HCT116 (cell line): ENCODE measurements at regions not wholly inside any gene's neighbourhood (a gene's known extent, or its start where the extent isn't known, plus 50 kb on each side); places are given as distances from the start of the nearest gene placed in this dataset.

Source experiments
- ATAC-seq: fragments of 200-7000 bp; cut with Tn5 transposase; 2 replicates; pipeline ENCODE4 v1.9.1; 2020; ENCODE audit warnings: mild to moderate bottlenecking, moderate library complexity
- BruUV-seq: library from RNA; stranded (reverse); fragments of 400-500 nt; replicated peaks from 2 replicates; lab custom pipeline; 2021; lab: Mats Ljungman, UMichigan
- CTCF ChIA-PET: fragments of 300-600 bp; sonication (Branson Sonifier 250); formaldehyde crosslinking; loops from one replicate; lab custom pipeline; 2021; ENCODE audit warnings: antibody characterized with exemption; lab: Charles Lee
- POLR2A ChIA-PET: fragments of 300-600, 350-600 bp; sonication (Branson Sonifier 250); formaldehyde crosslinking; loops from one replicate; lab custom pipeline; 2021; ENCODE audit warnings: antibody characterized with exemption; lab: Charles Lee
- RAD21 ChIA-PET, 2 experiments: fragments of 300-600 bp; sonication (Branson Sonifier 250); formaldehyde crosslinking; loops; one replicate each; lab custom pipeline; 2023; ENCODE audit warnings: low total read pairs in 2 of 2; ENCODE audit not compliant: uncharacterized antibody in 2 of 2, unreplicated experiment in 2 of 2, low non-redundant PET in 1 of 2; lab: Charles Lee
- DNase-seq: peaks from one replicate; pipeline ENCODE4 v3.0.0-alpha.2; 2010; ENCODE audit warnings: low read depth, low spot score
- H2AFZ ChIP-seq: fragments of 200-600 bp; shearing (Covaris generic), sonication (generic); 2 replicates; pipeline ENCODE4 v1.6.1; 2017; ENCODE audit warnings: low read depth, mixed run types, mixed read lengths, antibody characterized with exemption, low read length; ENCODE audit not compliant: poor library complexity, severe bottlenecking
- H3K27ac ChIP-seq: 2 replicates; pipeline ENCODE4 v1.5.1; 2012; ENCODE audit warnings: low read depth, low read length
- H3K27me3 ChIP-seq: fragments of 200-600 bp; sonication (generic); 2 replicates; pipeline ENCODE4 v1.6.1; 2016; ENCODE audit warnings: mixed run types, low read length, mixed read lengths; ENCODE audit not compliant: insufficient read depth
- H3K36me3 ChIP-seq, 2 experiments: fragments of 200-500 bp in 1 of 2; fragments of 200-600 bp in 1 of 2; sonication (Bioruptor generic) in 1 of 2; sonication (generic) in 1 of 2; 2 replicates each; pipeline versions ENCODE4 v1.5.1 to v1.6.1; 2014 to 2016; ENCODE audit warnings: low read length in 2 of 2, inconsistent platforms in 1 of 2, mixed read lengths in 1 of 2, mixed run types in 1 of 2; ENCODE audit not compliant: insufficient read depth in 2 of 2, control insufficient read depth in 1 of 2
- H3K4me1 ChIP-seq, 2 experiments: fragments of 200-600 bp in 1 of 2; sonication (generic) in 1 of 2; 2 replicates each; pipeline versions ENCODE4 v1.5.1 to v1.6.1; 2012 to 2017; ENCODE audit warnings: low read length in 2 of 2, inconsistent platforms in 1 of 2, mild to moderate bottlenecking in 1 of 2, mixed read lengths in 1 of 2, mixed run types in 1 of 2, moderate library complexity in 1 of 2; ENCODE audit not compliant: insufficient read depth in 2 of 2, control insufficient read depth in 1 of 2
- H3K4me2 ChIP-seq: fragments of 200-600 bp; sonication (generic); 2 replicates; pipeline ENCODE4 v1.6.1; 2017; ENCODE audit warnings: mixed run types, low read length, mixed read lengths
- H3K4me3 ChIP-seq, 2 experiments: fragments of 200-600 bp in 1 of 2; sonication (generic) in 1 of 2; replicated peaks in 1 of 2; 2 replicates each; pipeline ENCODE4 v1.5.1; 2011 to 2016; ENCODE audit warnings: low read length in 2 of 2, control low read depth in 1 of 2, low read depth in 1 of 2, mild to moderate bottlenecking in 1 of 2, mixed read lengths in 1 of 2, mixed run types in 1 of 2
- H3K79me2 ChIP-seq: fragments of 200-600 bp; sonication (generic); 2 replicates; pipeline ENCODE4 v1.6.1; 2017; ENCODE audit warnings: mild to moderate bottlenecking, mixed run types, low read length, moderate library complexity, mixed read lengths; ENCODE audit not compliant: insufficient read depth
- H3K9ac ChIP-seq: fragments of 200-600 bp; sonication (generic); 2 replicates; pipeline ENCODE4 v1.6.1; 2016; ENCODE audit warnings: low read length, mixed read lengths
- H3K9me2 ChIP-seq: fragments of 200-600 bp; sonication (generic), shearing (Covaris generic); 2 replicates; pipeline ENCODE4 v1.6.1; 2017; ENCODE audit warnings: mixed run types, mild to moderate bottlenecking, moderate library complexity; ENCODE audit not compliant: insufficient read depth
- H3K9me3 ChIP-seq, 2 experiments: fragments of 200-500 bp in 1 of 2; fragments of 200-600 bp in 1 of 2; sonication (Bioruptor generic) in 1 of 2; sonication (generic) in 1 of 2; 2 replicates each; pipeline ENCODE4 v1.6.1; 2014 to 2017; ENCODE audit warnings: low read length in 2 of 2, mixed read lengths in 2 of 2, inconsistent platforms in 1 of 2, low read depth in 1 of 2, mild to moderate bottlenecking in 1 of 2, mixed run types in 1 of 2, moderate library complexity in 1 of 2; ENCODE audit not compliant: control insufficient read depth in 1 of 2, insufficient read depth in 1 of 2
- H4K20me1 ChIP-seq: fragments of 200-600 bp; sonication (generic), shearing (Covaris generic); 2 replicates; pipeline ENCODE4 v1.6.1; 2017; ENCODE audit warnings: mixed run types, mild to moderate bottlenecking, moderate library complexity; ENCODE audit not compliant: insufficient read depth
- EGR1 ChIP-seq: IDR thresholded peaks from 2 replicates; pipeline ENCODE4 v1.6.1; 2012; ENCODE audit warnings: low read depth
- ELF1 ChIP-seq: IDR thresholded peaks from 2 replicates; pipeline ENCODE4 v1.6.1; 2012; ENCODE audit warnings: low read depth, borderline replicate concordance
- EZH2 ChIP-seq: fragments of 200-600 bp; sonication (generic); IDR thresholded peaks from 2 replicates; pipeline ENCODE4 v1.6.1; 2017; ENCODE audit warnings: antibody characterized with exemption, mixed run types
- EZH2phosphoT487 ChIP-seq: fragments of 200-600 bp; IDR thresholded peaks from 2 replicates; pipeline ENCODE4 v1.6.1; 2018; ENCODE audit warnings: antibody characterized with exemption, borderline replicate concordance
- FOSL1 ChIP-seq: IDR thresholded peaks from 2 replicates; pipeline ENCODE4 v1.6.1; 2012; ENCODE audit warnings: low read depth
- POLR2A ChIP-seq: IDR thresholded peaks from 2 replicates; pipeline ENCODE4 v1.7.0; 2011; ENCODE audit warnings: borderline replicate concordance; ENCODE audit not compliant: insufficient read depth, insufficient read length; ENCODE audit errors: extremely low read depth
- POLR2AphosphoS5 ChIP-seq: IDR thresholded peaks from 2 replicates; pipeline ENCODE4 v1.6.1; 2011; ENCODE audit warnings: mild to moderate bottlenecking, low read depth, low read length, moderate library complexity
- RAD21 ChIP-seq: IDR thresholded peaks from 2 replicates; pipeline ENCODE4 v1.6.1; 2012; ENCODE audit warnings: low read depth, mild to moderate bottlenecking
- SIN3A ChIP-seq: IDR thresholded peaks from 2 replicates; pipeline ENCODE4 v1.6.1; 2012; ENCODE audit warnings: low read depth
- SP1 ChIP-seq: IDR thresholded peaks from 2 replicates; pipeline ENCODE4 v1.6.1; 2012; ENCODE audit warnings: low read depth
- YY1 ChIP-seq: IDR thresholded peaks from 2 replicates; pipeline ENCODE4 v1.6.1; 2011; ENCODE audit warnings: low read length, low read depth, moderate library complexity, mild to moderate bottlenecking; ENCODE audit not compliant: insufficient replicate concordance; ENCODE audit errors: extremely low read depth
- intact Hi-C: fragments of 100-400 bp; cut with micrococcal nuclease; formaldehyde crosslinking; loops from 2 replicates; pipeline ENCODE4 v1.10.0; 2022
- TF ChIP-seq, protein P1 (sequence below): IDR thresholded peaks from 2 replicates; pipeline ENCODE4 v1.6.1; 2012; ENCODE audit warnings: low read depth
- TF ChIP-seq, protein P2 (sequence below): IDR thresholded peaks from 2 replicates; pipeline ENCODE4 v1.6.1; 2011; ENCODE audit warnings: mild to moderate bottlenecking, low read length, moderate library complexity; ENCODE audit not compliant: insufficient replicate concordance; ENCODE audit errors: extremely low read depth
- TF ChIP-seq, protein P3 (sequence below): IDR thresholded peaks from 2 replicates; pipeline ENCODE4 v1.6.1; 2012
- TF ChIP-seq, protein P4 (sequence below), 3 experiments: fragments of 200-600 bp in 1 of 3; sonication (generic) in 1 of 3; IDR thresholded peaks in 2 of 3; conservative IDR thresholded peaks in 1 of 3; 2 replicates each; pipeline ENCODE4 v1.5.1; 2012 to 2017; ENCODE audit warnings: low read depth in 2 of 3, low read length in 2 of 3, antibody characterized with exemption in 1 of 3, borderline replicate concordance in 1 of 3, control low read depth in 1 of 3, mild to moderate bottlenecking in 1 of 3, mixed read lengths in 1 of 3, mixed run types in 1 of 3, moderate library complexity in 1 of 3; ENCODE audit not compliant: insufficient read depth in 1 of 3

DNA sequence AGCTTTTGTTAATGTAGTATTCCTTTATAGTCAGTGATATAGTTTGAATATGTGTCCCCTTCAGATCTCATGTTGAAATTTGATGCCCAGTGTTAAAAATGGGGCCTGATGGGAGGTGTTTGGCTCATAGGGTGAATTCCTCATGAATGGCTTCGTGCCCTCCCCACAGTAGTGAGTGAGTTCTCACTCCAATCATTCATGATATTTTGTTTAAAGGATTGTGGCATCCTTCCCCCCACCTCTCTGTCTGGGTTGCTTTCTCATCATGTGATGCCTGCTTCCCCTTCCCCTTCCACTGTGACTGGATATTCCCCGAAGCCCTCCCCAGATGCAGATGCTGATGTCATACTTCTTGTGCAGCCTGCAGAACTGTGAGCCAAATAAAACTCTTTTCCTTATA lies 649.8 kb upstream of the NR2F2 start:
- BruUV-seq: no TSS peak
- intact Hi-C loops: no loop called here
- no peak overlapping the region for H3K27ac ChIP-seq
- TF ChIP-seq POLR2AphosphoS5 (no peak), EZH2phosphoT487 (no peak), POLR2A (no peak), ELF1 (no peak), SIN3A (no peak), FOSL1 (no peak), EGR1 (no peak), EZH2 (no peak), YY1 (no peak), RAD21 (no peak), SP1 (no peak)
- TF ChIP-seq, protein P1, sequence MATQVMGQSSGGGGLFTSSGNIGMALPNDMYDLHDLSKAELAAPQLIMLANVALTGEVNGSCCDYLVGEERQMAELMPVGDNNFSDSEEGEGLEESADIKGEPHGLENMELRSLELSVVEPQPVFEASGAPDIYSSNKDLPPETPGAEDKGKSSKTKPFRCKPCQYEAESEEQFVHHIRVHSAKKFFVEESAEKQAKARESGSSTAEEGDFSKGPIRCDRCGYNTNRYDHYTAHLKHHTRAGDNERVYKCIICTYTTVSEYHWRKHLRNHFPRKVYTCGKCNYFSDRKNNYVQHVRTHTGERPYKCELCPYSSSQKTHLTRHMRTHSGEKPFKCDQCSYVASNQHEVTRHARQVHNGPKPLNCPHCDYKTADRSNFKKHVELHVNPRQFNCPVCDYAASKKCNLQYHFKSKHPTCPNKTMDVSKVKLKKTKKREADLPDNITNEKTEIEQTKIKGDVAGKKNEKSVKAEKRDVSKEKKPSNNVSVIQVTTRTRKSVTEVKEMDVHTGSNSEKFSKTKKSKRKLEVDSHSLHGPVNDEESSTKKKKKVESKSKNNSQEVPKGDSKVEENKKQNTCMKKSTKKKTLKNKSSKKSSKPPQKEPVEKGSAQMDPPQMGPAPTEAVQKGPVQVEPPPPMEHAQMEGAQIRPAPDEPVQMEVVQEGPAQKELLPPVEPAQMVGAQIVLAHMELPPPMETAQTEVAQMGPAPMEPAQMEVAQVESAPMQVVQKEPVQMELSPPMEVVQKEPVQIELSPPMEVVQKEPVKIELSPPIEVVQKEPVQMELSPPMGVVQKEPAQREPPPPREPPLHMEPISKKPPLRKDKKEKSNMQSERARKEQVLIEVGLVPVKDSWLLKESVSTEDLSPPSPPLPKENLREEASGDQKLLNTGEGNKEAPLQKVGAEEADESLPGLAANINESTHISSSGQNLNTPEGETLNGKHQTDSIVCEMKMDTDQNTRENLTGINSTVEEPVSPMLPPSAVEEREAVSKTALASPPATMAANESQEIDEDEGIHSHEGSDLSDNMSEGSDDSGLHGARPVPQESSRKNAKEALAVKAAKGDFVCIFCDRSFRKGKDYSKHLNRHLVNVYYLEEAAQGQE: no peak
- TF ChIP-seq, protein P2, sequence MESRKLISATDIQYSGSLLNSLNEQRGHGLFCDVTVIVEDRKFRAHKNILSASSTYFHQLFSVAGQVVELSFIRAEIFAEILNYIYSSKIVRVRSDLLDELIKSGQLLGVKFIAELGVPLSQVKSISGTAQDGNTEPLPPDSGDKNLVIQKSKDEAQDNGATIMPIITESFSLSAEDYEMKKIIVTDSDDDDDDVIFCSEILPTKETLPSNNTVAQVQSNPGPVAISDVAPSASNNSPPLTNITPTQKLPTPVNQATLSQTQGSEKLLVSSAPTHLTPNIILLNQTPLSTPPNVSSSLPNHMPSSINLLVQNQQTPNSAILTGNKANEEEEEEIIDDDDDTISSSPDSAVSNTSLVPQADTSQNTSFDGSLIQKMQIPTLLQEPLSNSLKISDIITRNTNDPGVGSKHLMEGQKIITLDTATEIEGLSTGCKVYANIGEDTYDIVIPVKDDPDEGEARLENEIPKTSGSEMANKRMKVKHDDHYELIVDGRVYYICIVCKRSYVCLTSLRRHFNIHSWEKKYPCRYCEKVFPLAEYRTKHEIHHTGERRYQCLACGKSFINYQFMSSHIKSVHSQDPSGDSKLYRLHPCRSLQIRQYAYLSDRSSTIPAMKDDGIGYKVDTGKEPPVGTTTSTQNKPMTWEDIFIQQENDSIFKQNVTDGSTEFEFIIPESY: no peak
- TF ChIP-seq, protein P3, sequence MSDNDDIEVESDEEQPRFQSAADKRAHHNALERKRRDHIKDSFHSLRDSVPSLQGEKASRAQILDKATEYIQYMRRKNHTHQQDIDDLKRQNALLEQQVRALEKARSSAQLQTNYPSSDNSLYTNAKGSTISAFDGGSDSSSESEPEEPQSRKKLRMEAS: no peak
- TF ChIP-seq, protein P4, sequence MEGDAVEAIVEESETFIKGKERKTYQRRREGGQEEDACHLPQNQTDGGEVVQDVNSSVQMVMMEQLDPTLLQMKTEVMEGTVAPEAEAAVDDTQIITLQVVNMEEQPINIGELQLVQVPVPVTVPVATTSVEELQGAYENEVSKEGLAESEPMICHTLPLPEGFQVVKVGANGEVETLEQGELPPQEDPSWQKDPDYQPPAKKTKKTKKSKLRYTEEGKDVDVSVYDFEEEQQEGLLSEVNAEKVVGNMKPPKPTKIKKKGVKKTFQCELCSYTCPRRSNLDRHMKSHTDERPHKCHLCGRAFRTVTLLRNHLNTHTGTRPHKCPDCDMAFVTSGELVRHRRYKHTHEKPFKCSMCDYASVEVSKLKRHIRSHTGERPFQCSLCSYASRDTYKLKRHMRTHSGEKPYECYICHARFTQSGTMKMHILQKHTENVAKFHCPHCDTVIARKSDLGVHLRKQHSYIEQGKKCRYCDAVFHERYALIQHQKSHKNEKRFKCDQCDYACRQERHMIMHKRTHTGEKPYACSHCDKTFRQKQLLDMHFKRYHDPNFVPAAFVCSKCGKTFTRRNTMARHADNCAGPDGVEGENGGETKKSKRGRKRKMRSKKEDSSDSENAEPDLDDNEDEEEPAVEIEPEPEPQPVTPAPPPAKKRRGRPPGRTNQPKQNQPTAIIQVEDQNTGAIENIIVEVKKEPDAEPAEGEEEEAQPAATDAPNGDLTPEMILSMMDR (IDR thresholded peaks at IDR 0.05 in 2 of 3, conservative IDR thresholded peaks at IDR 0.05 in 1 of 3; ENCODE audit: borderline replicate concordance in 1 of 3, insufficient read depth in 1 of 3, low read depth in 2 of 3, low read length in 2 of 3): no peak
- TF ChIP-seq, all 23 proteins: peak for 0
- POLR2A ChIA-PET: no interaction called here
- ATAC-seq (no peak), DNase-seq (no peak)
- H3K79me2 ChIP-seq: no peaks in the 10 kb centered on the region
- H3K27me3 ChIP-seq: no peaks in the 10 kb centered on the region
- CTCF ChIA-PET: no interaction called here
- no peaks in the 10 kb centered on the region for H3K36me3 ChIP-seq
- no peaks in the 10 kb centered on the region for H4K20me1 ChIP-seq
- peaks cover 0 to 14% of the 10 kb centered on the region in 2 experiments; a peak in 2 of 4 replicates for H3K4me1 ChIP-seq
- no peak overlapping the region for H3K4me2 ChIP-seq
- RAD21 ChIA-PET: no interaction called here
- H3K4me3 ChIP-seq: no peak overlapping the region
- H3K9me3 ChIP-seq: no peaks in the 10 kb centered on the region
- no peaks in the 10 kb centered on the region for H3K9me2 ChIP-seq
- H2AFZ ChIP-seq: no peak overlapping the region
- no peak overlapping the region for H3K9ac ChIP-seq
